ENCODE measurements at regions not wholly inside any gene's neighbourhood (a gene's known extent, or its start where the extent isn't known, plus 50 kb on each side); places are given as distances from the start of the nearest gene placed in this dataset.
A peak's percentile ranks its signal among the peaks of the same experiment; 100 is the strongest.

DNA sequence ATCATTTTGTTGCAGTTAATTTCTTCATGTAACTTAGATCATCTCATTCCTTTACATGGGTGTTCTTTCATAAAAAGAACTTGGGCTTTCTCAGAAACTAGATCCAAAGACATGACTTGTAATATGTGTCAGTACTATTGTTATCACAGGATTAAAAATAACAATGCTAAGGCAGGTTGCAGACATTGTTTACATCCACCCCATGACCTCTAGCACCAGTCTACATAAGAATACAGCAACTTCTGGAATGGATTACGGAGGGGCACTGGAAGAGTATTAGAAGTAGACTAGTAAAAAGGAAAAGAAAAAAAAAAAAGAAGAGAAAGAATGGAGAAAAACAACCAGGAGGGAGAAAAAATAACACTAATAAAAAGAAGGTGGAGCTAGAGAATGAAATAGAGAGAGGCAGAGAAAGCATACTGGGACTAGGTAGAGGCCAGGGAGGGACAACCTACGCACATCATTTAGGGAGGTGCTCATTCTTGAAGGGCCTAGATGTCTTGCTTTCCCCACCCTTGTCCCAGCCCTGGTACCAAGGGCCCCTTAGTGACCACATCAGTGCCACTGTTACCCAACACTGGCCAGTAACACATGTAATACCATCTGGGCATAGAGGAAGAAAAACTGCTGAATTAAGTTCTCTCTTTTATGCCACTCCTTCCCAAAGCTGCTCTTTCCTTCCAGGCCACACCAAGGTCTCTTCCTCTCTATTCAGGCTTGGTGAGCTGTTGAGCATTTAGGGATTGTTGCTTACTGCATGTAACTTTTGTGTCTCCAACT lies 70.6 kb upstream of the KLF7 start:
- DNase-seq (ENCODE audit: low read depth): no peak

DNA sequence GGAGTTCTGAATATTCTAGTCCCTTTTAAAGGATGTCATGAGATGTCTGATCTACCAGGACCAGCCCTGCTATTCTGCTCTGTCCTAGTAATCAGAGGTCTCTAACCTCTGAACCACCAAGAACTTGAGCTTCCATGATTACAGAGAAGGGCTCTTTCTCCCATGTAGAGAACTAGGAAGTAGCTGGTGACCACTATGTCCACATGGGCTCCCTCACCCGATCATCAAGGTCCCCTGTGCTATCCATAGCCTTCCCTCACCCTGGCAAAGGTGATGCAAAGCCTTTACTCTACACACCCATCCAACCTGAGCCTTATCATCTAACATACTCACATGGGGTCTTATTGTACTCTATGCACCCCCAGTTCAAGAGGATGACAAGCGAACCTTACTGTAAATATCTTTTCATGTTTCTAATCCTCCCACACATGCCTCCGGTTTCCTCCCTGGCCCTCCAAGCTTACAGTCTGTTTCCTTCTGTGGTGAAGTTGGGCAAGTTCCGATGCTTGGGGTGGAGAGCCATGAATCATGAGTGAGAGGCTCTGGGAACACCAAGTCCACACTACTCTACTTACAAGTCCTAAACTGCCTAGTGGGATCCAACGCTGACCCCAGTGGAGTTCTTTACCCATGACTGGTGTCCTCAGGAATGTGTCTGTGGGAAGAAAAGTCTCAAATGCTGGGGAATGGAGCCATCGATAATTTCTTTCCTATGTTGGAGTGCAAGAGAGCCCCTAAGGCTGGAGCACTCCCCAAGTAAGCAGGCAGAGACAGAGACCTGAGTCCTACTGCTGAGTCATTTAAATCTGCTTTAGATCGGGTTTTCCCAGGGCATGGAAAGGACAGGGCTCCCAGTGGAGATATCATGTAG lies 73.3 kb upstream of the KLF7 start:
- peak; percentile 37 for DNase-seq (ENCODE audit: low read depth)

DNA sequence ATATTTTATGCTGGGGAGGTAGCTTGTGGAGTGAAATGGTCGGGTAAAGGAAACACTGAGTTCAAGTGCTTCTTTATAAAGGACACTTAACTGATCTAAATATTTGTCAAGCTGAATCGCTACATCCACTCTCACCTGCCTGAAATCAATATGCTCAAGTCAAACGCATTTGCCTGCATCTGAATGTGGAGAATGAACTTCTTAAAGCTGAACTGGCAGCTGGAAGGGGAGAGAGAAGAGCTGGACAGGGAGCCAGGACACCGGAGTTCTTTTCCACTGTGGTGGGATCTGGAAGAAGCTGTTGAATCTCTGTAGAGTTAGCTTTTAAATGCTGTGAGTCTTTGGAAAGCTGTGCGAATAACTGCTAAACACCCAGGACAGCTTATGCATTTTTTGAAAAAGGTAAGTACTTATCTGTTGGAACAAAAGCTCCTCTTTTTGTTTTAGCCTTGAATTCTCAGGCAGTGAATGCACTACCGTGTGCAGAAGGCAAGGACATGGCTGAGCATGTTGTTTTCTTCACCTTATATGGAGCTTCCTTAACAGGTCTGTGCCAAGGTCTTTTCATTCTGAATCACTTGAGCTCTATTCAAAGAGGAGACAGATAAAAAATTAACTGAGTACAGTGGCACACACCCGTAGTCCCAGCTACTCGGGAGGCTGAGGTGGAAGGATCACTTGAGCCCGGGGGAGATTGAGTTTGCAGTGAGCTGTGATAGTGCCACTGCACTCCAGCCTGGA lies 74.2 kb upstream of the KLF7 start:
- no peak for DNase-seq (ENCODE audit: low read depth)

DNA sequence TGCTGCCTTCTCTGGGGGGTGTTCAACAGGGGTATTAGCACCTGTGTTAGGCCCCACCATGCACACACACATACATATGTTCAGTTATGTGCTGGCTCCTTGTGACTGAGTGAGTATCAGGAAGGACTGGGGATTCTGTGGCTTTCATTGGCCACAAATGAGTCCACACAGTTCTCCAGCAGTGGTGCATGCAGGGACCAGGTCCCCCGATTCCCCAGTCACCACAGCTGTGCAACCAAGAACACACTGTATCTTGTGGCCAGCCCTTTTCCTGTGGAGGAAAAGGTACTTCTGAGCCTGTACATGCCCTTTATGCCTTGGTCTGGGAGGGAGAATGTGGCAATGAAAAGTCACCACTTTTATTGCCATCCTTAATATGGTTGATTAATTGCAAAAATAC lies 74.9 kb upstream of the KLF7 start:
- DNase-seq (ENCODE audit: low read depth): no peak

DNA sequence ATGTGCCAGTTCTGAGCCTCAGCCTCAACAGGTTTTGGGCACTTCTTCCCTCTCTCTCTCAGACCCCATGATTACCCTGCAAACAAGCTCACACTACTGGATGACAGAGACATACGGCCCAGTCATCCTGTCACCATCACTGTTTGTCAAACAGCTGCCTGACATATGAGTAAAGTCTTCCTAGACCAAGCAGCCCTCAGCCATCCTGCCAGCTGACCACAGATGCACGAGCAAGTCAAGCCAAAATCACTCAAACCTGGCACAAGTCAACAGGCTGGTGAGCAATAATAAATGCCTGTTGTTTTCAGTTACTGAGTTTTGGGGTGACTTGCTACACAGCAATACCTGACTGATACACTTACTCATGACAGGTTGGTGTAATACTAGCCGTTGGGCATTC lies 75.5 kb upstream of the KLF7 start:
- DNase-seq (ENCODE audit: low read depth): peak; percentile 57

DNA sequence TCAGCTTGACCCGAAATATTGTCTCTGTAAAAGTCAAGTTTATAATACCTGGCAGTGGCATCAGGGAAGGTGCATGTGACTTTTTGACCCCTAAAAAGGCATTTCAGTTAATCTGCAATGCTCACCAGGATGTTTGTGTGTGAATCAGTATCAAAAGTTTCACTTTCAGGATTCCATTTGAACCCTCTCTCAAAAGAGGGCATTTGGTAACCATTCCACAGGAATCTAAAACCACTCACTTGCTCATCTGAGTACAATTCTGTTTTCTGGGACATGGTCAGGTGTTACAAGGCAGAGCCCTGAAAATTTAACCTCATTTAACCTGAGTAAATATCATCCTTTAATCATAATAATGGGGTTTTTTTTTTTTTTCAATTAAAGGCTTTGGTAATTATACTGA lies 77.9 kb upstream of the KLF7 start:
- DNase-seq (ENCODE audit: low read depth): no peak

DNA sequence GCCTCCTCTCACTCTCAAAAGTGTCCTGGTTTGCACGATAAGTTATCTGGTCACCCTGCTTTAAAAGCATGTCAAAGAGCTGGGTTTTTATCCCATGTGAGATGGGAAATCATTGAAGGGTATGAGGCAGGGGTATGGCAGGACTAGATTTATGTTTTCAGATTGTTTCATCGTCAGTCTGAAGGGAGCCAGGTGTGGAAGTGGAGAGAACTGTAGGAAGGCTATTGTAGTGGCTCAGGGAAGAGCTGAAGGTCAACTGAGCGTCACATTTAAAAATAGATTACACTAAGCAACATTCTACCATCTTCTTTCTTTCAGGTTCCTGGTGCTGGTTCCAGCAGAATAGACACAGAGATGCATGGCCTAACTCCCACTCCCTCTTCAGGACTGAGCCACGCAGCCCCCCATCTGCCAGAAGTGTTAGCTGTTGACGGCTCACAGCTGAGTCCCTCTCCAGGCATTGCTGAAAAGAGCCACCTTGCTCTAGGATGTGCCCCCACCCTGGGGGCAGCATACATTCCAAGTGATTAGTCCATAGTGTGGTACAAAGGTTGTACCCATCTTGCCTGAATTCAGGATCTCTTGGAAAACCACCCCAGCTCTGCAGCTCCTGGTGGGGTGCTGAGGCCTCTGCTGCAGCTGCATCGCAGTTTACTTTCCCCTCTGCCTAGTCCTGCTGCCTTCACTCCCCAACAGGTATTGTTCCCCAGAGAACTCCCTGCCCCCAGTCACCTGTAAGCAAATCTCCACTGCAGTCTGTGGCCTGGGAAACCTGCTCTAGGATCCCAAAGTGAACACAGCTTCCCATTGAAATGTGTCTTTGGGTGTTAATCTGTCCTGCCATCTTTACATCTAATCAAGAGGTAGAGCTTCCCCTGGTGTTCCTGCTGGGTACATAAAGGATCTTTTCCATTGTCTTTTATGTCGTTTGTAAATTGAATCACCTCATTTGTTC lies 79.5 kb upstream of the KLF7 start:
- no peak for DNase-seq (ENCODE audit: low read depth)

DNA sequence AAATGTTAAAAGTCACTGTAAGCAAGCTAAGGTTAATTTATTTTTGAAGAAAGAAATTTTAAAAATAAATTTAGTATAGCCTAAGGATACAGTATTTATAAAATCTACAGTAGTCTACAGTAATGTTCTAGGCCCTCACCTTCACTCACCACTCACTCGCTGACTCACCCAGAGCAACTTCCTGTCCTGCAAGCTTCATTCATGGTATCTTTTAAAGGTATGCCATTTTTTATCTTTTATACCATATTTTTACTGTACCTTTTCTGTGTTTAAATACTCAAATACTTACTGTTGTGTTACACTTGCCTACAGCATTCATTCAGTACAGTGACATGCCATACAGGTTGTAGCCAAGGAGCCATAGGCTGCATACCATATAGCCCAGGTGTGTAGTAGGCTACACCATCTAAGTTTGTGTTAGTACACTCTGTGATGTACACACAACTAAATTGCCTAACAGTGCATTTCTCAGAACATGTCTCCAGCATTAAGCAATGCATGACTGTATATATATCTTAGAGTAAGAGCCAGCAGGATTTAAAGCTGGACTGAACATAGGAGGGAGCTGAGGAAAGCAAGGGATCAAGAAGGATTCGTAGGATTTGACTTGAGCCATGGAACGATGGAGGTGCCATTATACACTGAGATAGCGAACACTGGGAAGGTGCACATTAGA lies 83.1 kb upstream of the KLF7 start:
- DNase-seq (ENCODE audit: low read depth): no peak

DNA sequence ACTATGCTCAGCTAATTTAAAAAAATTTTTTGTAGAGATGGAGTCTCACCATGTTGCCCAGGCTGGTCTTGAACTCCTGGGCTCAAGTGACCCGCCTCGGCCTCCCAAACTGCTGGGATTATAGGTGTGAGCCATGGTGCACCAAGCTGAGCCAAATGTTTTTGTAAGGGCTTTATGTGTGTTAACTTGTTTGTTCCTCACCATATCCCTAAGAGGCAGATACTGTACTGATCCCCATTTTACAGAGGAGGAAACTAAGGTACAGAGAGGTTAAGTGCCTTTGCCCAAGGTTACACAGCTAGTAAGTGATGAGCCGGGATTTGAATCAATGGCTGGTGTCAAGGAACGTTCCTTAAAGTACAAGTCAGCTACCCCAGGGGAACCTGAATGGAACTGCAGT lies 85.3 kb upstream of the KLF7 start:
- DNase-seq (ENCODE audit: low read depth): no peak

DNA sequence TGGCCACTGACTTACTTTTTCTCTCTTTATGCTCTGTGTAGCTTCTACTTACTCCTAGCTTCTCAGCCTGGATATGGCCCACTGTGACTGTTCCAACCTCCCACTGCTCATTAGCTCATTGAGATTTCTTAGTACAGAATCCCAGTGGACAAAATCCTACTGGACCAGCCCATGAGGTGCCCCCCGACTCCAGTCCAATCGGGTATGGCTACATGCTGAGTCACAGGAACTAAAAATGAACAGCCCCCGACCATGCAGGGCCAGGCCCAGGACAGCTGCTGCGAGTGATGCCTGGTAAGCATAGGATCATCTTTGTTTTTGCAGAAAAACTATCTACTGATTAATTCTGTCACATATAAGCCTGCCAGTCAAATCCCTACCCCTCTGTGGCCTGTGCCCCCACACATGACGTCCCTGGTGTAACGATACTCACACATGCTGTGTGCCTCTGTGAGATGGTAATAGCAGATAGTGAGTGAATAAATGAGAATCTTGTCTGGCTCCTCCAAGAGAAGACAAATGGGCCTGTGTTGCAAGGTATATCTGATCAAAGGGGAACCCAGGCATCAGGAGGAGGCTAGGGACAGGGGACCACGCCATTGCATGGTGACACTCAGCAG lies 85.9 kb upstream of the KLF7 start:
- peak; percentile 51 for DNase-seq (ENCODE audit: low read depth)

DNA sequence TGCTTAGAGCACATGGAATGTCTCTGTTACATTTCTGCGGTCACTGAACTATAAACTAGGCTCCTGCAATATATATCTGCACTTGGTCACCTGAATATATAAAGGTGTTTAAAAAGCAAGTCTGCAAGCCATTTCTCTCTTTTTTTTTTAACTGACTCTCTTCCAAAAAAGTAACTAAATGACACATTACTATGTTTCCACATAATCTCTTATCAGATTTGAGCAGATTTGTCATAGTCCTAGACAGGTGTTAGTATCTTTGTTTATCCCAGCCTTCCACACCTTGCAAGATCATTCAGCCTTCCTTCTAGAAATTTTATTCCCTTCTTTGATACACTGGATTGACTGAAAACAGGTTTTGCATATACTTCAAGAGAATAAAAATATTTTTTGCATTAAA lies 86.7 kb upstream of the KLF7 start:
- no peak for DNase-seq (ENCODE audit: low read depth)

DNA sequence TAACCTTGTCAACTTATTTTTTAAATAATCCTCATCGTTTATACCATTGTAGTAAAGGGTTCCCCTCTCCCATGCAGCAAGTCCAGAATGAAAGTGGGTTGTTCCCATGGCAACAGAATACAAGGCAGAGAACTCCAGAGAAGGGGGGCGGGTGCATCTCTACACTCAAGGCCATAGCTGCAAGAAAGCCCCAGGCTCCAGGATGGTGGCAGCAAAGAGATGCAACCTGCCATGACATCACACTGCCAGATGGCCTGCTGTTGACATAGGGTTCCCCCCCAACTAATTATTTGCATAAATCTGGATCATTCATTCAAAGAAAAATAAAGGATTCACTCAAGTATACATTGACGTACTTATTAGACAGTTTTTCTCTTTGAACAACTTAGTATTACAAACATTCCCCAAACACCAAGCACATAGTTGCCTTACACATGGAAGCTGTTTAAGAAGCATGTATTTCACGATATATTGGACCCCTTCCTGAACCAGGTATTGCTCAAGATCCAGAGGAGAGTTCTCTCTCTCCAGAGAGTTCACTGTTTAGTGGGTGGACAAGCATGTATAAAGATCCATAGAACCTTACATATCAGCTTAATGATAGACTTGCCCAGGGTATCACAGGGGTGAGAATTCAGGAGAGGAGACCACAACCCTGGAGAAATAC lies 87.4 kb upstream of the KLF7 start:
- no peak for DNase-seq (ENCODE audit: low read depth)

DNA sequence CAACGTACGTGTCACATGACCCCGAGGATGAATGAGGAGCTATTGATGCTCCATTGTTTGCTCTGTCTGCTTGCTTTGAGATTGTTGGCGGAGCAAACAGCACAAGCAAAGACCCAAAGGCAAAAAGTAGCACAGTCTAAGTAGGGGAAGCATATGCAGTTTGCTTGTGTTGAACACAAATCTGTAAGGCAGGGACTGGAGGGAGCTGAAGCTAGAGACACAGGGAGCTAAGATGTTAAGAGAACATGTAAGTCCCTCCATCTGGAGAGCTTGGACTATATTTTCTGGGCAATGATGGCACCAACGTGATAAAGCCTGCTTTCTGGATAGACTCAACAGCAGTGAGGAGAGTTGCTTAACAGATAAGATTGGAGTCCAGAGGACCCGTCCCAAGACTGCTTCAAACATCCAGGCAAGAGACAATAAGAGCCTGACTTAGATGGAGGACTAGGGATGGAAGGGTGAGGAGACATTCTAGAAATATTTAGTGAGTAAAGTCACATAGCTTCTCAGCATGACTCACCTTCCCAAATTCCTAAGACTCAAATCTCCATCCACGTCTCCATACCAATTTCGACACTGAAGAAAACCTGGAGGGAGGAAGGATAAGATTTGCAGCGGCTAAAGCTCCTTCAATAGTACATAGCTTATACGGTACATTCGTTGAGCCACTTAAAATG lies 88.1 kb upstream of the KLF7 start:
- DNase-seq (ENCODE audit: low read depth): no peak

DNA sequence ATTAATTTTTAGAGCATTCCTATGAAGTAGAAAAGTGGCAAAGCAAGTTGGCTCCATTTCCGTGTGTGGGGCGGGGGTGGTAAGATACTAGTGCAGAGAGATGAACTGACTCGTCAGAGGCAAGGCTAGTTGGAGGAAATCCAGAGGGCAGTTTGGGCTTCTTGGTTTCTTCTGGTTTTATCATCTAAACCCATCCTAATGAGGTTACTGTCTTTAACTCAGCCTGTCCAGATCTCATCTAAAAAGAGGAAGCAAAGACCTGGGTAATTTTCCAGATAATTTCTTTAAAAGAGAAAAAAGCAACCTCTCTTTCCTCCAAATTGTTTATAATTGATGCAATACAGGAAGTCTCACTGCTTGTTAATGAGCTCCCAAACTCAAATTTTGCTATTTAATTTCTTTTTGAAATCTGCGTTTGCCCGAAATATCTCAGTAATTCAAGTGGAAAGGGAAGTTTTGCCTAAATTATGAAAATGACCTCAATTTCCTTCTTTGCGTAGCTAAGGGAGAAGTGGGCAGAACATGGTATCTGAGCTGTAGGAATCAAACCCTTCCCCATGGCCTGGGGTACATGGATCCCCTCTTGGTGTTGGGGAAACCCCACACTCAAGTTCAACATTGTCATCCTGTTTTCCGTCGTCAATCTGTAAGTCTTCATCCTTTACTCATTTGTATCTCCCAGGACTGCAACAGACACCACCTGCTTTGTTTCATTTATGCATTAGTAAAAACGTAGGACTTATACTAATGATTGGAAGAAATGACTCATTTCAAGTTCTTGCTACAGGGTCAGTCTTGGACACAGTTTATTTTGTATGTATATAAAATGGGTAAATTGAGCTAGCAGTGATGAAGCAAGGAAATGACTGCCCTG lies 89.1 kb upstream of the KLF7 start:
- no peak for DNase-seq (ENCODE audit: low read depth)

DNA sequence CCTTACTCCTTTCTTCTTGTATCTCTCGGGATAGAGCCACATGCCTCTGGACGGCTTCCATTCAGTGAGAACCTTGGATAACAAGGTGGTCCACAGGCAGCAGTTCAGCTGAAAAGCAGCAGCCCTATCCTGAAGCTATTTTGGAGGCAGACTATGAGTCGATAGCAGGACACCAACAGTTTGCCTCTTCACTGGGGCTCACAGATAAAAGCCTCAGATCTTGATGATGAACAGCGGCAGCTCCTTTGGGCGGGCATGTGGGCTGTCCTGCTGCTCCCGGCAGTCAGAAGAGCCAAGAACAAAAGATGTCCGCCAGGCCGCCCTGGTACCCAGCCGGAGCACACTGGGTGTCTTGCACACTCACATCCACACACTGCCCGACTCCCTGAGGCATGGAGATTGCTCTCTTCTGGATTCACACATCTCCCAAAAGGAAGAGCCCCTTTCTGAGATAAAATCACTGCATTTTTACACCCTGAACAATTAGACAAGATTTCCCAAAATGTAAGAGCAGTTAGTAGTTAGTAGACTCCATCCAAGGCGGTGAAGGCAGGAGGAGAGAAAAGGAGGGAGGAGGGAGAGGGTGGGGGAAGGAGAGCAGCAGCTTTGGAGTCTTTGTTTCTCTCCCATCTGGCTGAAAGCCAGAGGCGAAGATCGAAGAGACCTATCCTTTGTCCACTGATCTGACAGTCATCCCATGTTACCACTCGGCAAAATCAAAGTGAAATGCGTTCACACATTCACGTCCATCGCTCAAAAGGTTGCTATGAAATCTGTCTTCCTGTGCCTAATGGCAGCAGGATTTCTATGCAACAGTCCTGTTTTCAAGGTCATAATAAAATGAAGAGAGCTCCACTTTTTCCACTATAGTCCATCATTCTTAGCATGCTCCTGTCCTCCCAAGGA lies 90.1 kb upstream of the KLF7 start:
- DNase-seq (ENCODE audit: low read depth): no peak

DNA sequence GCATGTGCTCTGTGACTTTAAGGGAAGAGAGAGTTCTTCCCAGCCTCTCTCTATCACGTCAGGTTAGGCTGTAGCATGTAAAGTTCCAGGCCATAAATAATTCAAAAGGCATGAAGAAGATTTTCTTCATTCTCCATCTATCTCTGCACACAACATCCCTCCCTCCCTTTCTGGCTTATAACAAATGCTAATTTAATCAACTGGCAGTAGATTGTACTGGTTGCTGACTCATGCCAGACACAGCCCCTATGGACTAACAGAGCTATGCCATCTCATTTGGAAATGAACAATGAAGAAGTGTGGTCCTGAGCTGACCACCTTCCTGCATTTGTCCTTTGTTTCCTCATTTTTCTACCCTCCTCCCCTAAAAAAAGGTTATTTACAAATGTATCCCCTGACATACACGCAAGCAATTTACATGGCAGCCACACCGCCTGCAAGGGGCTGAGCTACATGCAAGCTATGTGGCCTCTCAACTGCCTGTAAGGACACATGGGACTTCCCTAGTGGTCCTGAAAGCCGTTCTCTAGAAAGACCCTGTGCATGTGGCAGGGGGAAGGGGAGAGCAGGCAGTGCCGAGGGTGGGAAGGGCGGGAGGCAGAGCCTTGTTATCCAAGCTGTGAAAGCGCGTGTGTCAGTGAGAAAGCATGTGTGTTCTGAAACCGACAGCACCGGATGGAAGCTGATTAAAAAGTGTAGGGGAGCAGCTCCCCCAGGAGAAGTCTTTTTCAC lies 90.9 kb upstream of the KLF7 start:
- DNase-seq (ENCODE audit: low read depth): no peak
